ENCODE measurements at regions not wholly inside any gene's neighbourhood (a gene's known extent, or its start where the extent isn't known, plus 50 kb on each side); places are given as distances from the start of the nearest gene placed in this dataset.

- no peak for DNase-seq (ENCODE audit: low spot score)
Observed at GRCh38 chr16:89043636-89044417, 49.8 kb upstream of the ACSF3 start.
